ENCODE measurements at regions not wholly inside any gene's neighbourhood (a gene's known extent, or its start where the extent isn't known, plus 50 kb on each side); places are given as distances from the start of the nearest gene placed in this dataset.

GRCh38 chr4:22949161-22949855 is 256.6 kb downstream of the GBA3 start:
- Mint-ChIP-seq H3K27ac (no peak overlapping the region), H3K4me3 (no peak overlapping the region), H3K4me1 (no peaks in the 10 kb centered on the region), H3K36me3 (ENCODE audit: low read depth) (no peaks in the 10 kb centered on the region), H3K27me3 (no peaks in the 10 kb centered on the region)
- ATAC-seq (no peak), DNase-seq (no peak)
- no peaks in the 10 kb centered on the region for H3K9me3 ChIP-seq (ENCODE audit: control insufficient read depth, low read length, poor library complexity, severe bottlenecking)

- Mint-ChIP-seq H3K4me3 (no peak overlapping the region), H3K4me1 (no peaks in the 10 kb centered on the region), H3K27ac (no peak overlapping the region), H3K27me3 (no peaks in the 10 kb centered on the region), H3K36me3 (ENCODE audit: low read depth) (no peaks in the 10 kb centered on the region)
- ATAC-seq (no peak), DNase-seq (no peak)
- H3K9me3 ChIP-seq (ENCODE audit: control insufficient read depth, low read length, poor library complexity, severe bottlenecking) = no peaks in the 10 kb centered on the region
Measured at GRCh38 chr4:22947851-22948250, 255.1 kb downstream of the GBA3 start.

- no peak for ATAC-seq
- Mint-ChIP-seq H3K4me3 (no peak overlapping the region), H3K4me1 (no peaks in the 10 kb centered on the region), H3K27ac (no peak overlapping the region), H3K27me3 (no peaks in the 10 kb centered on the region), H3K36me3 (ENCODE audit: low read depth) (no peaks in the 10 kb centered on the region)
- no peak for DNase-seq
- no peaks in the 10 kb centered on the region for H3K9me3 ChIP-seq (ENCODE audit: control insufficient read depth, low read length, poor library complexity, severe bottlenecking)
Measured at GRCh38 chr4:22942920-22943559, 250.3 kb downstream of the GBA3 start.

GRCh38 chr4:22941688-22942375 is 249.1 kb downstream of the GBA3 start:
- Mint-ChIP-seq H3K27me3 (no peaks in the 10 kb centered on the region), H3K36me3 (ENCODE audit: low read depth) (no peaks in the 10 kb centered on the region), H3K4me3 (no peak overlapping the region), H3K27ac (no peak overlapping the region), H3K4me1 (no peaks in the 10 kb centered on the region)
- peaks cover 2% of the 10 kb centered on the region for H3K9me3 ChIP-seq (ENCODE audit: control insufficient read depth, low read length, poor library complexity, severe bottlenecking)
- ATAC-seq (no peak), DNase-seq (no peak)

GRCh38 chr4:22932326-22932725 is 239.6 kb downstream of the GBA3 start:
- Mint-ChIP-seq H3K4me1 (no peaks in the 10 kb centered on the region), H3K27me3 (no peaks in the 10 kb centered on the region), H3K4me3 (no peak overlapping the region), H3K36me3 (ENCODE audit: low read depth) (no peaks in the 10 kb centered on the region), H3K27ac (no peak overlapping the region)
- H3K9me3 ChIP-seq (ENCODE audit: control insufficient read depth, low read length, poor library complexity, severe bottlenecking) = peaks cover 3% of the 10 kb centered on the region
- no peak for DNase-seq
- no peak for ATAC-seq

GRCh38 chr4:22922426-22922825 is 229.7 kb downstream of the GBA3 start:
- H3K27me3 Mint-ChIP-seq = no peaks in the 10 kb centered on the region
- no peaks in the 10 kb centered on the region for H3K9me3 ChIP-seq (ENCODE audit: control insufficient read depth, low read length, poor library complexity, severe bottlenecking)
- DNase-seq = no peak
- no peaks in the 10 kb centered on the region for H3K36me3 Mint-ChIP-seq (ENCODE audit: low read depth)
- H3K4me1 Mint-ChIP-seq = no peaks in the 10 kb centered on the region
- no peak overlapping the region for H3K27ac Mint-ChIP-seq
- H3K4me3 Mint-ChIP-seq = no peak overlapping the region
- ATAC-seq = no peak

- Mint-ChIP-seq H3K4me1 (no peaks in the 10 kb centered on the region), H3K27ac (no peak overlapping the region), H3K4me3 (no peak overlapping the region), H3K36me3 (ENCODE audit: low read depth) (no peaks in the 10 kb centered on the region), H3K27me3 (no peaks in the 10 kb centered on the region)
- ATAC-seq (no peak), DNase-seq (no peak)
- no peaks in the 10 kb centered on the region for H3K9me3 ChIP-seq (ENCODE audit: control insufficient read depth, low read length, poor library complexity, severe bottlenecking)
Measured at GRCh38 chr4:22921936-22922335, 229.2 kb downstream of the GBA3 start.

GRCh38 chr4:22911285-22911684 is 218.5 kb downstream of the GBA3 start:
- H3K27ac Mint-ChIP-seq = no peak overlapping the region
- H3K4me3 Mint-ChIP-seq = no peak overlapping the region
- no peaks in the 10 kb centered on the region for H3K4me1 Mint-ChIP-seq
- DNase-seq (no peak), ATAC-seq (no peak)
- H3K36me3 Mint-ChIP-seq (ENCODE audit: low read depth) = no peaks in the 10 kb centered on the region
- no peaks in the 10 kb centered on the region for H3K9me3 ChIP-seq (ENCODE audit: control insufficient read depth, low read length, poor library complexity, severe bottlenecking)
- H3K27me3 Mint-ChIP-seq = no peaks in the 10 kb centered on the region

GRCh38 chr4:22910200-22910599 is 217.5 kb downstream of the GBA3 start:
- no peaks in the 10 kb centered on the region for H3K4me1 Mint-ChIP-seq
- DNase-seq = no peak
- no peak for ATAC-seq

GRCh38 chr4:22906045-22906444 is 213.3 kb downstream of the GBA3 start:
- Mint-ChIP-seq H3K4me1 (no peaks in the 10 kb centered on the region), H3K27me3 (no peaks in the 10 kb centered on the region), H3K36me3 (ENCODE audit: low read depth) (no peaks in the 10 kb centered on the region), H3K4me3 (no peak overlapping the region), H3K27ac (no peak overlapping the region)
- DNase-seq (no peak), ATAC-seq (no peak)
- peaks cover 2% of the 10 kb centered on the region for H3K9me3 ChIP-seq (ENCODE audit: control insufficient read depth, low read length, poor library complexity, severe bottlenecking)

More at GRCh38 chr4:22910200-22910599, 217.5 kb downstream of the GBA3 start:
- Mint-ChIP-seq H3K4me3 (no peak overlapping the region), H3K27me3 (no peaks in the 10 kb centered on the region), H3K27ac (no peak overlapping the region), H3K36me3 (ENCODE audit: low read depth) (no peaks in the 10 kb centered on the region)
- H3K9me3 ChIP-seq (ENCODE audit: control insufficient read depth, low read length, poor library complexity, severe bottlenecking) = peaks cover 2% of the 10 kb centered on the region

- no peaks in the 10 kb centered on the region for H3K4me1 Mint-ChIP-seq
- H3K4me3 Mint-ChIP-seq = no peak overlapping the region
- no peaks in the 10 kb centered on the region for H3K36me3 Mint-ChIP-seq (ENCODE audit: low read depth)
- DNase-seq (no peak), ATAC-seq (no peak)
- no peaks in the 10 kb centered on the region for H3K27me3 Mint-ChIP-seq
- H3K27ac Mint-ChIP-seq = no peak overlapping the region
- peaks cover 2% of the 10 kb centered on the region for H3K9me3 ChIP-seq (ENCODE audit: control insufficient read depth, low read length, poor library complexity, severe bottlenecking)
Measured at GRCh38 chr4:22903913-22904312, 211.2 kb downstream of the GBA3 start.

- Mint-ChIP-seq H3K36me3 (ENCODE audit: low read depth) (no peaks in the 10 kb centered on the region), H3K4me3 (no peak overlapping the region), H3K27ac (no peak overlapping the region), H3K27me3 (peaks cover 7% of the 10 kb centered on the region), H3K4me1 (no peaks in the 10 kb centered on the region)
- H3K9me3 ChIP-seq (ENCODE audit: control insufficient read depth, low read length, poor library complexity, severe bottlenecking) = peaks cover 2% of the 10 kb centered on the region
- DNase-seq (no peak), ATAC-seq (no peak)
Measured at GRCh38 chr4:22901631-22902030, 208.9 kb downstream of the GBA3 start.

- H3K27me3 Mint-ChIP-seq = peaks cover 7% of the 10 kb centered on the region
- no peak overlapping the region for H3K4me3 Mint-ChIP-seq
- no peaks in the 10 kb centered on the region for H3K36me3 Mint-ChIP-seq (ENCODE audit: low read depth)
- H3K27ac Mint-ChIP-seq = no peak overlapping the region
- peaks cover 2% of the 10 kb centered on the region for H3K9me3 ChIP-seq (ENCODE audit: control insufficient read depth, low read length, poor library complexity, severe bottlenecking)
- DNase-seq (no peak), ATAC-seq (no peak)
- no peaks in the 10 kb centered on the region for H3K4me1 Mint-ChIP-seq
Measured at GRCh38 chr4:22900876-22901275, 208.1 kb downstream of the GBA3 start.
